Sigmoid colon (tissue), 6 donors: ENCODE measurements at regions not wholly inside any gene's neighbourhood (a gene's known extent, or its start where the extent isn't known, plus 50 kb on each side); places are given as distances from the start of the nearest gene placed in this dataset.

Experiments
- DNase-seq: peaks from one replicate; pipeline ENCODE4 v3.0.0-alpha.2; 2019
- H3K27ac ChIP-seq, 4 donors: fragments of 200-600 bp; sonication (generic); one replicate each; pipeline ENCODE4 v1.5.1; 2016 to 2019; ENCODE audit warnings: mild to moderate bottlenecking in 1 of 4
- H3K27me3 ChIP-seq, 3 donors: fragments of 200-600 bp; sonication (generic); one replicate each; pipeline ENCODE4 v1.5.1; 2019; ENCODE audit warnings: mild to moderate bottlenecking in 1 of 3
- H3K36me3 ChIP-seq, 4 donors: fragments of 200-600 bp; sonication (generic); one replicate each; pipeline ENCODE4 v1.5.1; 2016 to 2019
- H3K4me1 ChIP-seq, 4 donors: fragments of 200-600 bp; sonication (generic); one replicate each; pipeline ENCODE4 v1.5.1; 2017 to 2019
- H3K4me3 ChIP-seq, 4 donors: fragments of 200-600 bp; sonication (generic); one replicate each; pipeline ENCODE4 v1.5.1; 2017 to 2019; ENCODE audit warnings: mild to moderate bottlenecking in 2 of 4, moderate library complexity in 1 of 4
- H3K9me3 ChIP-seq, 4 donors: fragments of 200-600 bp in 3 of 4; sonication (generic) in 3 of 4; one replicate each; pipeline versions ENCODE4 v1.5.1 to v1.6.1; 2013 to 2019
- EP300 ChIP-seq, 4 donors: sonication (generic); formaldehyde crosslinking; IDR thresholded peaks; one replicate each; pipeline ENCODE4 v1.6.1; 2017; ENCODE audit warnings: antibody characterized with exemption in 4 of 4
- POLR2A ChIP-seq, 2 donors: fragments of 450-650 bp; IDR thresholded peaks; one replicate each; pipeline ENCODE4 v1.6.1; 2016; ENCODE audit warnings: antibody characterized with exemption in 2 of 2, mild to moderate bottlenecking in 2 of 2, moderate library complexity in 2 of 2
- POLR2AphosphoS5 ChIP-seq, 4 donors: sonication (generic); formaldehyde crosslinking; IDR thresholded peaks; one replicate each; pipeline ENCODE4 v1.6.1; 2017; ENCODE audit warnings: antibody characterized with exemption in 4 of 4
- WGBS, 2 donors: extraction: QIAGEN DNeasy Blood & Tissue Kit; methylation state at CpG; one replicate each; pipeline ENCODE4 v1.1.7; 2013; 5-methylcytosine and 5-hydroxymethylcytosine counted together
- intact Hi-C: fragments of 100-400 bp; cut with DNase I; formaldehyde crosslinking; loops from one replicate; pipeline ENCODE4 v1.15.1; 2023
- TF ChIP-seq, protein P1 (sequence below), 4 experiments: fragments of 450-650 bp in 3 of 4; fragments of 200-600 bp in 1 of 4; IDR thresholded peaks; one replicate each; pipeline ENCODE4 v1.5.1; 2016 to 2019; ENCODE audit warnings: antibody characterized with exemption in 4 of 4, mild to moderate bottlenecking in 3 of 4, moderate library complexity in 2 of 4
- donor health status: healthy with polysubstance abuse.
- donor health status: healthy.

DNA sequence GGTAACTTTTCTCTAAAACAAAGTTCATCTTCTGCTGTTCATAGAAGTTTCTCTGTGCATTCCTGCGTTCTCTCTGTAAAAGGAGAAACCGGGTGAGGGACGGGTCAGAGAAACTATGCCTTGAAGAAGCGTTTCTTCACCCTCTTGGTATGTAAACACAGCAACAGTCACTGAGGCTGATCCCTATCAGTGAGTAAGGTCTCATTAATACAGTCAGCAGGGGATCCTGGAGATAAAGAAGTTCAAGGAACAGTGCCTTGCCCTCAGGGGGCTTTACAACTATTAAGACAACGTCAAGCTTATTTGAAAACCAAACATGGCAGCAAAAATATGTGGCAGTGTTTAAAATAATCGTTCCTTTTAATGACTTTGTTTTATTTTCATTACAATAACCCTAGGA is 202.9 kb upstream of the IL12B start:
- no peak for DNase-seq
- no peaks in the 10 kb centered on the region for H3K4me1 ChIP-seq
- no peak overlapping the region for H3K27ac ChIP-seq
- H3K27me3 ChIP-seq, result no peaks in the 10 kb centered on the region
- WGBS, 2 donors, result 58 to 70% methylated on average over 6 of the region's 6 CpGs
- no peak overlapping the region for H3K4me3 ChIP-seq
- H3K9me3 ChIP-seq, result peaks cover 0 to 3% (median 3%) of the 10 kb centered on the region in 4 donors
- intact Hi-C loops, result no loop called here
- no peaks in the 10 kb centered on the region for H3K36me3 ChIP-seq
- TF ChIP-seq, protein P1, sequence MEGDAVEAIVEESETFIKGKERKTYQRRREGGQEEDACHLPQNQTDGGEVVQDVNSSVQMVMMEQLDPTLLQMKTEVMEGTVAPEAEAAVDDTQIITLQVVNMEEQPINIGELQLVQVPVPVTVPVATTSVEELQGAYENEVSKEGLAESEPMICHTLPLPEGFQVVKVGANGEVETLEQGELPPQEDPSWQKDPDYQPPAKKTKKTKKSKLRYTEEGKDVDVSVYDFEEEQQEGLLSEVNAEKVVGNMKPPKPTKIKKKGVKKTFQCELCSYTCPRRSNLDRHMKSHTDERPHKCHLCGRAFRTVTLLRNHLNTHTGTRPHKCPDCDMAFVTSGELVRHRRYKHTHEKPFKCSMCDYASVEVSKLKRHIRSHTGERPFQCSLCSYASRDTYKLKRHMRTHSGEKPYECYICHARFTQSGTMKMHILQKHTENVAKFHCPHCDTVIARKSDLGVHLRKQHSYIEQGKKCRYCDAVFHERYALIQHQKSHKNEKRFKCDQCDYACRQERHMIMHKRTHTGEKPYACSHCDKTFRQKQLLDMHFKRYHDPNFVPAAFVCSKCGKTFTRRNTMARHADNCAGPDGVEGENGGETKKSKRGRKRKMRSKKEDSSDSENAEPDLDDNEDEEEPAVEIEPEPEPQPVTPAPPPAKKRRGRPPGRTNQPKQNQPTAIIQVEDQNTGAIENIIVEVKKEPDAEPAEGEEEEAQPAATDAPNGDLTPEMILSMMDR (IDR thresholded peaks at IDR 0.05), result no peak
- TF ChIP-seq EP300 (IDR thresholded peaks at IDR 0.05), result no peak
- TF ChIP-seq POLR2A (IDR thresholded peaks at IDR 0.05), result no peak
- TF ChIP-seq POLR2AphosphoS5 (IDR thresholded peaks at IDR 0.05), result no peak

DNA sequence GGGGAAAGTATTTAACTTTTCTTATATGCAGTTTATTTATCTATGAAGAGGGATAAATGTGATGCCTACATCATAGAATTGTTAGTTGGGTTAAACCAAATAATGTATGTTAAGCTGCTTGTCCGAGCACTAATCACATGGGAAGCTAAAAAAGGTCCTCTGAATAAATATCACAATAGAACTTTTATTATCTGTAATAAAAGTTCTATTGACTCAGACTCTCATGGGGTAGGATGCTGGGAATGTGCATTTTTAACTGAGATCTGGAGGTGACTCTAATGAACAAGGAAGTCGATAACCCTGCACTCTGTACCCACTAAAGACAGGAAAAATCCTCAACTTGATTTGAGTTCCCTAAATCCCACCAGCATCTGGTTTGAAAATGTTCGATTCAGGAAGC is 205.9 kb upstream of the IL12B start:
- intact Hi-C loops, result no loop called here
- no peak overlapping the region for H3K4me3 ChIP-seq
- H3K4me1 ChIP-seq, result no peaks in the 10 kb centered on the region
- no peak for TF ChIP-seq POLR2AphosphoS5 (IDR thresholded peaks at IDR 0.05)
- H3K36me3 ChIP-seq, result no peaks in the 10 kb centered on the region
- no peak for DNase-seq
- no peaks in the 10 kb centered on the region for H3K27me3 ChIP-seq
- no peaks in the 10 kb centered on the region for H3K9me3 ChIP-seq
- 43 to 77% methylated on average over 3 of the region's 3 CpGs for WGBS, 2 donors
- H3K27ac ChIP-seq, result no peak overlapping the region

DNA sequence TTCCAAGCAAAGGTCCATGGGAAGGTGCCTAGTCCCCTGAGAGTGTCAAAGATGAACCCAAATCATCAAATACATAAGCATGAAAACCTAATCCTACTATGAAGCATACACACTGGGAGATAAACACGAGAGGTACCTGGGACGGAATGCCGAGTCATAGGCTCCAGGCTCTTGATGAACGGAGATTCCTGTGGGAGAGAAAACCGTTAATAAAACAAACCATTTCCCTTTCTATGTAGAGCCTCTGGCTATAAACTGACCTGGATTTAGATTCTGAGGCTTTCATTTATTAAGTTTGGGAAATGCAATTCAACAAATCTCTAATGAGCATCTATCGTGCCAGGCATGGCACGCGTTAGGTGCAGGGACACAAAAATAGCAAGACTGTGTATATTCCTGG is 206.4 kb upstream of the IL12B start:
- TF ChIP-seq, protein P1 (IDR thresholded peaks at IDR 0.05), result no peak
- TF ChIP-seq EP300 (IDR thresholded peaks at IDR 0.05) (no peak), POLR2AphosphoS5 (IDR thresholded peaks at IDR 0.05) (no peak), POLR2A (IDR thresholded peaks at IDR 0.05) (no peak)
- no peaks in the 10 kb centered on the region for H3K27me3 ChIP-seq
- H3K27ac ChIP-seq, result no peak overlapping the region
- no peaks in the 10 kb centered on the region for H3K9me3 ChIP-seq
- no peak for DNase-seq
- 92% methylated on average over 8 of the region's 8 CpGs for WGBS, 2 donors
- no peaks in the 10 kb centered on the region for H3K36me3 ChIP-seq
- H3K4me3 ChIP-seq, result no peak overlapping the region
- intact Hi-C loops, result no loop called here
- no peaks in the 10 kb centered on the region for H3K4me1 ChIP-seq

DNA sequence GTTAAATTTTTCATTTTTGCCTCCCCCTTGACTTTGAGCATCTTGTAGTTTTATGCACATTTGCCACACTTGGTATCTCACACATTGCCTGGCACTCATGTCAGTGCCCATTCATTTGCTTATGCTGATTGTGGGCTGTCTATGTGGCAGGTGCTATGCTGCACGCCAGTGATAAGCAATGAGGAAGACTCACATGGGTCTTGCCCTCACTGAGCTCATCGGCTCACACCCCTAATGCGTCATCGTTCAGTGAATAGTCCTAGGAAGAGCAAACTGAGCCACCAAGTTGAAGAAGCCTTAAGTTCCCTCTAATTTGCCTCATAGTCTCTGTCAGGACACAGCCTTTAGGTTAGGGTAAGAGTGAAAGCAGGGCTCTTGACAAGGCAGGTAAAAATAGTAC is 209.4 kb upstream of the IL12B start:
- intact Hi-C loops, result no loop called here
- TF ChIP-seq EP300 (IDR thresholded peaks at IDR 0.05) (no peak), POLR2A (IDR thresholded peaks at IDR 0.05) (no peak), POLR2AphosphoS5 (IDR thresholded peaks at IDR 0.05) (no peak)
- TF ChIP-seq, protein P1 (IDR thresholded peaks at IDR 0.05), result no peak
- H3K27me3 ChIP-seq, result no peaks in the 10 kb centered on the region
- H3K27ac ChIP-seq, result no peak overlapping the region
- no peak for DNase-seq
- 85 to 92% methylated on average over 4 of the region's 4 CpGs for WGBS, 2 donors
- no peaks in the 10 kb centered on the region for H3K4me1 ChIP-seq
- no peaks in the 10 kb centered on the region for H3K36me3 ChIP-seq
- H3K9me3 ChIP-seq, result no peaks in the 10 kb centered on the region
- no peak overlapping the region for H3K4me3 ChIP-seq

DNA sequence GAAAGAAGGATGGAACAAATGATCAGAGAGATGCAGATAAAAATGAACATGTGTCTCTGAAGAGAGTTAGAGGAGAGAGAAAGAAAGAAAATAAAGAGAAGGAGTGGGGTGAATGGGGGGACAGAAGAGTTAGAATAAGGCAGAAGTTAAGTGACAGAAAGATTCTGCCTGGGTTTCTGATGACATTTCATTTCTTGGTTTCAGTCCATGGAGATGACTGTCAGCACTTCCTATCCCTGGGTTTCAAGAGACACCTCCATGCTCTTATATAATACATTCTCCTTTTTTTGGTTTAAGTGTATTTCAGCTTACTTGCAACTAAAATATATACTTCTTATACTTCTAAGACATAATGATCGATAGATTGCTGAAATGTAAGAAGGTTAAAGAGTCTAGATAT is 213.0 kb upstream of the IL12B start:
- Histone ChIP-seq H3K4me1 (no peaks in the 10 kb centered on the region), H3K27ac (no peak overlapping the region), H3K9me3 (no peaks in the 10 kb centered on the region), H3K4me3 (no peak overlapping the region), H3K36me3 (no peaks in the 10 kb centered on the region), H3K27me3 (no peaks in the 10 kb centered on the region)
- no peak for DNase-seq
- TF ChIP-seq, protein P1 (IDR thresholded peaks at IDR 0.05), result no peak
- no peak for TF ChIP-seq POLR2AphosphoS5 (IDR thresholded peaks at IDR 0.05)
- no peak for TF ChIP-seq EP300 (IDR thresholded peaks at IDR 0.05)
- no peak for TF ChIP-seq POLR2A (IDR thresholded peaks at IDR 0.05)
- intact Hi-C loops, result no loop called here
- 85 to 88% methylated on average over 1 of the region's 1 CpG for WGBS, 2 donors
